K562 (cell line): ENCODE measurements at regions not wholly inside any gene's neighbourhood (a gene's known extent, or its start where the extent isn't known, plus 50 kb on each side); places are given as distances from the start of the nearest gene placed in this dataset.

ENCODE experiments used
- ELF2 ChIP-seq: fragments of 250-450 bp; sonication (Bioruptor Pico); IDR thresholded peaks from 2 replicates; pipeline ENCODE4 v1.5.0; 2021; ENCODE audit warnings: mild to moderate bottlenecking
- EP300 ChIP-seq: IDR thresholded peaks from 2 replicates; pipeline ENCODE4 v1.6.1; 2012; ENCODE audit warnings: low read length, improper control_type of control experiment
- ERF ChIP-seq: fragments of 450-650 bp; formaldehyde crosslinking; IDR thresholded peaks from 2 replicates; pipeline ENCODE4 v1.4.0; 2020; ENCODE audit warnings: mild to moderate bottlenecking, mixed read lengths
- ESRRB ChIP-seq: fragments of 250-450 bp; sonication (Bioruptor Pico); IDR thresholded peaks from 2 replicates; pipeline ENCODE4 v1.5.0; 2020; ENCODE audit warnings: mild to moderate bottlenecking, moderate library complexity, borderline replicate concordance
- GTF2A2 ChIP-seq: IDR thresholded peaks from 2 replicates; pipeline ENCODE4 v1.6.1; 2016; ENCODE audit warnings: mild to moderate bottlenecking, missing genetic modification characterization, missing compliant biosample characterization
- HLTF ChIP-seq: fragments of 450-650 bp; IDR thresholded peaks from 2 replicates; pipeline ENCODE4 v1.6.1; 2016
- KLF6 ChIP-seq: fragments of 250-450 bp; sonication (Bioruptor Pico); IDR thresholded peaks from 2 replicates; pipeline ENCODE4 v1.4.0; 2020; ENCODE audit warnings: mild to moderate bottlenecking, moderate library complexity, borderline replicate concordance
- LCOR ChIP-seq: sonication (generic); formaldehyde crosslinking; IDR thresholded peaks from 2 replicates; pipeline ENCODE4 v1.8.0; 2022; ENCODE audit warnings: mild to moderate bottlenecking, missing genetic modification reagents
- NFIX ChIP-seq: fragments of 250-450 bp; sonication (Bioruptor Pico); IDR thresholded peaks from 2 replicates; pipeline ENCODE4 v1.4.0; 2020; ENCODE audit warnings: low read depth, mild to moderate bottlenecking, moderate library complexity
- OTX1 ChIP-seq: fragments of 450-650 bp; formaldehyde crosslinking; IDR thresholded peaks from 2 replicates; pipeline ENCODE4 v1.4.0; 2022; ENCODE audit warnings: mild to moderate bottlenecking
- SIX5 ChIP-seq, 2 experiments: IDR thresholded peaks; 2 replicates each; pipeline ENCODE4 v1.6.1; 2011; ENCODE audit warnings: low read length in 2 of 2, borderline replicate concordance in 1 of 2, low read depth in 1 of 2, mild to moderate bottlenecking in 1 of 2, moderate library complexity in 1 of 2; ENCODE audit not compliant: insufficient read depth in 1 of 2
- TEAD4 ChIP-seq, 2 experiments: sonication (generic) in 1 of 2; formaldehyde crosslinking in 1 of 2; IDR thresholded peaks; 2 replicates each; pipeline versions ENCODE4 v1.6.1 to v1.8.0; 2012 to 2022; ENCODE audit warnings: borderline replicate concordance in 1 of 2, inconsistent platforms in 1 of 2, low read length in 1 of 2, mild to moderate bottlenecking in 1 of 2, missing genetic modification reagents in 1 of 2
- ZNF583 ChIP-seq: fragments of 250-450 bp; sonication (Bioruptor Pico); IDR thresholded peaks from 2 replicates; pipeline ENCODE4 v1.4.0; 2020
- TF ChIP-seq, protein P1 (sequence below): fragments of 250-450 bp; sonication (Bioruptor Pico); IDR thresholded peaks from 2 replicates; pipeline ENCODE4 v1.5.0; 2021; ENCODE audit warnings: mild to moderate bottlenecking, borderline replicate concordance
- TF ChIP-seq, protein P2 (sequence below), 3 experiments: fragments of 200-800 bp in 1 of 3; sonication (Bioruptor generic) in 1 of 3; sonication (generic) in 1 of 3; formaldehyde crosslinking in 1 of 3; IDR thresholded peaks; 2 replicates each; pipeline versions ENCODE4 v1.6.1 to v1.8.0; 2016 to 2022; ENCODE audit warnings: mild to moderate bottlenecking in 2 of 3, missing compliant biosample characterization in 2 of 3, missing genetic modification characterization in 2 of 3, missing genetic modification reagents in 1 of 3
- TF ChIP-seq, protein P3 (sequence below): fragments of 450-650 bp; formaldehyde crosslinking; IDR thresholded peaks from 2 replicates; pipeline ENCODE4 v1.4.0; 2020; ENCODE audit warnings: mild to moderate bottlenecking, moderate library complexity
- TF ChIP-seq, protein P4 (sequence below): fragments of 250-450 bp; sonication (Bioruptor Pico); IDR thresholded peaks from 2 replicates; pipeline ENCODE4 v1.4.0; 2020; ENCODE audit warnings: mild to moderate bottlenecking
- TF ChIP-seq, protein P5 (sequence below): fragments of 250-450 bp; sonication (Bioruptor Pico); IDR thresholded peaks from 2 replicates; pipeline ENCODE4 v1.5.0; 2020; ENCODE audit warnings: mild to moderate bottlenecking

DNA sequence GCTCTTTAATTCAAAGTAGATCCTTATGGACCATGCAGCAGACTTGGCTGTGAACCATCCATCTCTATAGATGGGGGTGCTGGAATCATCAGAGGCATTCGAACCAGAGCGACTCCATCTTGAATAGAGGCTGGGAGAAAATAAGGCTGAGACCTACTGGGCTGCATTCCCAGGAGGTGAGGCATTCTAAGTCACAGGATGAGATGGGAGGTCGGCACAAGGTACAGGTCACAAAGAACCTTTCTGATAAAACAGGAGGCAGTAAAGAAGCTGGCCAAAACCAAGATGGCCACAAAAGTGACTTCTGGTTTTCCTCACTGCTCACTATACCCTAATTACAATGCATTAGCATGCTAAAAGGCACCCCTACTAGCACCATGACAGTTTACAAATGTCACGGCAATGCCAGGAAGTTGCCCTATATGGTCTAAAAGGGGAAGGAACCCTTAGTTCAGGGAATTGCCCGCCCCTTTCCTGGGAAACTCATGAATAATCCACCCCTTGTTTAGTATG, 89.2 kb upstream of the BRD7 start (continued):
- TF ChIP-seq GTF2A2 (tag) (peak; percentile 79; the same call in 1 of the 2 replicates), OTX1 (CRISPR knock-in tag) (peak; percentile 54; the same call in 1 of the 2 replicates), NFIX (CRISPR knock-in tag) (peak; percentile 17; the same call in 1 of the 2 replicates), KLF6 (CRISPR knock-in tag) (peak; percentile 97), TEAD4 (IDR thresholded peaks at IDR 0.05; ENCODE audit: low read length) (no peak), TEAD4 (CRISPR knock-in tag; IDR thresholded peaks at IDR 0.05; ENCODE audit: borderline replicate concordance) (no peak), ESRRB (no peak), ERF (CRISPR knock-in tag) (peak; percentile 94), SIX5 (IDR thresholded peaks at IDR 0.05; ENCODE audit: borderline replicate concordance in 1 of 2, insufficient read depth in 1 of 2, low read depth in 1 of 2, low read length in 2 of 2) (no peak), EP300 (no peak), ELF2 (CRISPR knock-in tag) (peak; percentile 71), HLTF (no peak), ZNF583 (CRISPR knock-in tag) (peak; percentile 91; the same call in 1 of the 2 replicates), LCOR (CRISPR knock-in tag) (no peak)
- TF ChIP-seq, protein P1, sequence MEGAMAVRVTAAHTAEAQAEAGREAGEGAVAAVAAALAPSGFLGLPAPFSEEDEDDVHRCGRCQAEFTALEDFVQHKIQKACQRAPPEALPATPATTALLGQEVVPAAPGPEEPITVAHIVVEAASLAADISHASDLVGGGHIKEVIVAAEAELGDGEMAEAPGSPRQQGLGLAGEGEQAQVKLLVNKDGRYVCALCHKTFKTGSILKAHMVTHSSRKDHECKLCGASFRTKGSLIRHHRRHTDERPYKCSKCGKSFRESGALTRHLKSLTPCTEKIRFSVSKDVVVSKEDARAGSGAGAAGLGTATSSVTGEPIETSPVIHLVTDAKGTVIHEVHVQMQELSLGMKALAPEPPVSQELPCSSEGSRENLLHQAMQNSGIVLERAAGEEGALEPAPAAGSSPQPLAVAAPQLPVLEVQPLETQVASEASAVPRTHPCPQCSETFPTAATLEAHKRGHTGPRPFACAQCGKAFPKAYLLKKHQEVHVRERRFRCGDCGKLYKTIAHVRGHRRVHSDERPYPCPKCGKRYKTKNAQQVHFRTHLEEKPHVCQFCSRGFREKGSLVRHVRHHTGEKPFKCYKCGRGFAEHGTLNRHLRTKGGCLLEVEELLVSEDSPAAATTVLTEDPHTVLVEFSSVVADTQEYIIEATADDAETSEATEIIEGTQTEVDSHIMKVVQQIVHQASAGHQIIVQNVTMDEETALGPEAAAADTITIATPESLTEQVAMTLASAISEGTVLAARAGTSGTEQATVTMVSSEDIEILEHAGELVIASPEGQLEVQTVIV (CRISPR knock-in tag): peak; percentile 77
- TF ChIP-seq, protein P2, sequence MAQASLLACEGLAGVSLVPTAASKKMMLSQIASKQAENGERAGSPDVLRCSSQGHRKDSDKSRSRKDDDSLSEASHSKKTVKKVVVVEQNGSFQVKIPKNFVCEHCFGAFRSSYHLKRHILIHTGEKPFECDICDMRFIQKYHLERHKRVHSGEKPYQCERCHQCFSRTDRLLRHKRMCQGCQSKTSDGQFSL (CRISPR knock-in tag; IDR thresholded peaks at IDR 0.05): no peak
- TF ChIP-seq, protein P2 (tag; IDR thresholded peaks at IDR 0.05): peak in 1 of 2 experiments; percentile 90; a peak in 2 of 4 replicates
- TF ChIP-seq, protein P3, sequence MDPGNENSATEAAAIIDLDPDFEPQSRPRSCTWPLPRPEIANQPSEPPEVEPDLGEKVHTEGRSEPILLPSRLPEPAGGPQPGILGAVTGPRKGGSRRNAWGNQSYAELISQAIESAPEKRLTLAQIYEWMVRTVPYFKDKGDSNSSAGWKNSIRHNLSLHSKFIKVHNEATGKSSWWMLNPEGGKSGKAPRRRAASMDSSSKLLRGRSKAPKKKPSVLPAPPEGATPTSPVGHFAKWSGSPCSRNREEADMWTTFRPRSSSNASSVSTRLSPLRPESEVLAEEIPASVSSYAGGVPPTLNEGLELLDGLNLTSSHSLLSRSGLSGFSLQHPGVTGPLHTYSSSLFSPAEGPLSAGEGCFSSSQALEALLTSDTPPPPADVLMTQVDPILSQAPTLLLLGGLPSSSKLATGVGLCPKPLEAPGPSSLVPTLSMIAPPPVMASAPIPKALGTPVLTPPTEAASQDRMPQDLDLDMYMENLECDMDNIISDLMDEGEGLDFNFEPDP (CRISPR knock-in tag): peak; percentile 91
- TF ChIP-seq, protein P4, sequence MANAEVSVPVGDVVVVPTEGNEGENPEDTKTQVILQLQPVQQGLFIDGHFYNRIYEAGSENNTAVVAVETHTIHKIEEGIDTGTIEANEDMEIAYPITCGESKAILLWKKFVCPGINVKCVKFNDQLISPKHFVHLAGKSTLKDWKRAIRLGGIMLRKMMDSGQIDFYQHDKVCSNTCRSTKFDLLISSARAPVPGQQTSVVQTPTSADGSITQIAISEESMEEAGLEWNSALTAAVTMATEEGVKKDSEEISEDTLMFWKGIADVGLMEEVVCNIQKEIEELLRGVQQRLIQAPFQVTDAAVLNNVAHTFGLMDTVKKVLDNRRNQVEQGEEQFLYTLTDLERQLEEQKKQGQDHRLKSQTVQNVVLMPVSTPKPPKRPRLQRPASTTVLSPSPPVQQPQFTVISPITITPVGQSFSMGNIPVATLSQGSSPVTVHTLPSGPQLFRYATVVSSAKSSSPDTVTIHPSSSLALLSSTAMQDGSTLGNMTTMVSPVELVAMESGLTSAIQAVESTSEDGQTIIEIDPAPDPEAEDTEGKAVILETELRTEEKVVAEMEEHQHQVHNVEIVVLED (CRISPR knock-in tag): peak; percentile 68
- TF ChIP-seq, protein P5, sequence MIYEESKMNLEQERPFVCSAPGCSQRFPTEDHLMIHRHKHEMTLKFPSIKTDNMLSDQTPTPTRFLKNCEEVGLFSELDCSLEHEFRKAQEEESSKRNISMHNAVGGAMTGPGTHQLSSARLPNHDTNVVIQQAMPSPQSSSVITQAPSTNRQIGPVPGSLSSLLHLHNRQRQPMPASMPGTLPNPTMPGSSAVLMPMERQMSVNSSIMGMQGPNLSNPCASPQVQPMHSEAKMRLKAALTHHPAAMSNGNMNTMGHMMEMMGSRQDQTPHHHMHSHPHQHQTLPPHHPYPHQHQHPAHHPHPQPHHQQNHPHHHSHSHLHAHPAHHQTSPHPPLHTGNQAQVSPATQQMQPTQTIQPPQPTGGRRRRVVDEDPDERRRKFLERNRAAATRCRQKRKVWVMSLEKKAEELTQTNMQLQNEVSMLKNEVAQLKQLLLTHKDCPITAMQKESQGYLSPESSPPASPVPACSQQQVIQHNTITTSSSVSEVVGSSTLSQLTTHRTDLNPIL (CRISPR knock-in tag): peak; percentile 76; the same call in 1 of the 2 replicates
